ENCODE measurements at regions not wholly inside any gene's neighbourhood (a gene's known extent, or its start where the extent isn't known, plus 50 kb on each side); places are given as distances from the start of the nearest gene placed in this dataset.

- TF ChIP-seq POLR2AphosphoS5 (IDR thresholded peaks at IDR 0.05) (no peak), CTCF (IDR thresholded peaks at IDR 0.05) (no peak), POLR2A (IDR thresholded peaks at IDR 0.05; ENCODE audit: low read depth) (no peak)
Measured at GRCh38 chrX:94065091-94065490, 391.1 kb downstream of the FAM133A start.
